GM18508 (cell line): ENCODE measurements at regions not wholly inside any gene's neighbourhood (a gene's known extent, or its start where the extent isn't known, plus 50 kb on each side); places are given as distances from the start of the nearest gene placed in this dataset.
"Not testable (repeated sequence)": the region's sequence is repeated elsewhere in the genome, so short reads cannot be mapped to it uniquely, and the experiment has no call there.

Source experiments
- ATAC-seq: cut with Tn5 transposase; IDR thresholded peaks from one replicate; pipeline ENCODE4 v1.9.1; 2021; ENCODE audit warnings: moderate number of reproducible peaks; ENCODE audit not compliant: insufficient read depth, unreplicated experiment

DNA sequence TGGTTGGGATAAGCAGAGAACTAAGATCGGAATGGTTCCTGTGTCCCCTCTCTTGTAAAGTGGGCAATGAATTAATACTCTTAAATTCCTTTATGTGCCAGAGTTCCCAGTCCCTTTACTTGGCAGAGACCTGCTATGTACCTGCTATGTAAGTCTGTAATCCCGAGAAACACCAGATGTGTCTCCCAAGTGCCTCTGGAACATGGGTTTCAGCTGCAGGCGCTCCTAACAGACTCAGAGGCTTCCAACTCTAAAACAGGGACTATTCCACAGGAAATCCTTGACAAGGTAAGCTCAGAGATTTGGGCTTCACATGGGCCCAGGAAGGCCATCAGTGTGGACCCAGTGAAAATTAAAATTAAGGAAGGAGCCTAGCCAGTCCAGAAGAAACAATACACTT is 117.7 kb upstream of the PLCL2 start:
- no peak for ATAC-seq

DNA sequence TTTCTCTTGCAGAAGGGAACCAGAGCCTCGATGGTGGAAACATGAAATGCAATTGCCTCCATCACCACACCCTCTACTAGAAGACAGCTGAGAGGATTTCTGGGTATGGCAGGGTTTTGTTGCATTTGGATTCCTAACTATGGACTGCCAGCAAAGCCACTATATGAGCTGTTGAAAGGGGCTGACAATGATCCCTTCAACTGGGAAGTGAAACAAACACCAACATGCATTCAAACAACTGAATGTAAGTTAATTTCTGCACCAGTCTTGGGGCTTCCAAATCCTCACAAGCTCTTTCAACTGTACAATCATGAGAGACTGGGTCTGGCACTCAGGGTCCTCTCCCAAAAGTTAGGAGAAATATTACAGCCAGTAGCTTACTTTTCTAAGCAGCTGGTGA is 116.7 kb upstream of the PLCL2 start:
- ATAC-seq = no peak

DNA sequence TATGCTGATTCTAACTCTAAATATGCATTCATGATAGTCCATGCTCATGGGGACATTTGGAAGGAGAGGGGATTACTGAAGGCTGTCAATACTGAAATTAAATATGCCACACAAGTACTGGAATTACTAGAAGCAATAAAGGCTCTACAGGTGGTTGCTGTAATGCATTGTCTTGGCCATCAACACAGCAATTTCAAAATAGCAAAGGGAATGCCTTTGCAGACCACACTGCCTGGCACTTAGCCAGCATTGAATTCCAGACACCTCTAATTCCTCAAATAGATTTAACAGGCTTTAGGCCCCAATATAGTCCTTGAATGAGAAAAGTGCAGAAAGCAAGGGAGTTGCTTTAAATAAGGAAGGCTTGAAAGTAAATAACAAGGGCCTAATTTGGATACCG is 115.8 kb upstream of the PLCL2 start:
- no peak for ATAC-seq

DNA sequence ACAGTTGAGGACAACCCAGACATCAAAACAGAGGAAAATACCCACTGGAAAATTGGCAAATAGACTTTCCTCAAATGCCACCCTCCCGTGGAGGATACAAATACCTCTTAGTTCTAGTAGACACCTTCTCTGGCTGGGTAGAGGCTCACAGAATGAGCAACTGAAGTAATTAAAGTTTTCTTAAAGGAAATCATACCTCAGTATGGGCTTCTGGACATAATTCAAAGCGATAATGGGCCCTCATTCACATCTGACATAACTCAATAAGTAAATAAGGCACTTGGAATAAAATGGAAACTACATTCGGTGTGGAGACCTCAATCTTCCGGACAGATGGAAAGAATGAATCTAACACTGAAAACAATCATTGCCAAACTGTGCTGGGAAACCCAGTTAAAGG is 115.2 kb upstream of the PLCL2 start:
- ATAC-seq = no peak

DNA sequence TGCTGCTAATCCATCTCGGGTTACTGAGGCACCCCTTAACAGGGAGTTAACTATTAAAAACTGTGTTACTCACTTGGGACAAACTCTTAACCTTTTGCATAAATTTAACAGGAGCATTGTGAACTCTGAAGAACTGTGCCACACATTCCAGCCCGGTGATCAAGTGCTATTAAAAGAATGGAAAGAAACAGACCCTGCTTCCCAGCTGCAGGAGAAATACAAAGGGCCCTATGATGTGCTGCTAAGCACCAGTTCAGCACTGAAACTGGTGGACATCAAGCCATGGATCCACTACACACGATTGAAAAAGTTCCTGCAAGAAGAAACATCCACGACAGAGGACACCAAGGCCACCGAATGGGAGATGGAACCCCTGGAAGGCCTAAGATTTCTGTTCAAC is 114.7 kb upstream of the PLCL2 start:
- ATAC-seq = no peak

DNA sequence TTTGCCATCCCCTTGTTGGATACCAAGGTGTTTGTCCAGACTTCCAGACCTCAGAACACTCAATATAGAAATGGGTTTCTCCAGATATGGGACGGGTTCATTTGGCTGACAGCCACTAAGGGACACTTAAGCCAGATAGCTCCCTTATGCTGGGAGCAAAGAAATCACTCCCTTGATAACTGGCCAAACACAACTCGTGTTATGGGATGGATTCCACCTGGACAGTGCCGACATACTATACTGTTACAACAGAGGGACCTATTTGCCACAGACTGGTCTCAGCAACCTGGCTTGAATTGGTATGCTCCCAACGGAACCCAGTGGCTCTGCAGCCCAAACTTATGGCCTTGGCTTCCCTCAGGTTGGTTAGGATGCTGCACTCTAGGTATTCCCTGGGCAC is 114.0 kb upstream of the PLCL2 start:
- ATAC-seq = no peak

DNA sequence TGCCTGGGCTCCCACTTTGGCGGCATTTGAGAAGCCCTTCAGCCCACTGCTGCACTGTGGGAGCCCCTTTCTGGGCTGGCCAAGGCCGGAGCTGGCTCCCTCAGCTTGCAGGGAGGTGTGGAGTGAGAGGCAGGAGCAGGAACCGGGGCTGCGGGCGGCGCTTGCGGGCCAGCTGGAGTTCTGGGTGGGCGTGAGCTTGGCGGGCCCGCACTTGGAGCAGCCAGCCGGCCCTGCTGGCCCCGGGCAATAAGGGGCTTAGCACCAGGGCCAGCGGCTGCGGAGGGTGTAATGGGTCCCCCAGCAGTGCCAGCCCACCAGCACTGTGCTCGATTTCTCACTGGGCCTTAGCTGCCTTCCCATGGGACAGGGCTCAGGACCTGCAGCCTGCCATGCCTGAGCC is 111.2 kb upstream of the PLCL2 start:
- ATAC-seq = not testable (repeated sequence)

DNA sequence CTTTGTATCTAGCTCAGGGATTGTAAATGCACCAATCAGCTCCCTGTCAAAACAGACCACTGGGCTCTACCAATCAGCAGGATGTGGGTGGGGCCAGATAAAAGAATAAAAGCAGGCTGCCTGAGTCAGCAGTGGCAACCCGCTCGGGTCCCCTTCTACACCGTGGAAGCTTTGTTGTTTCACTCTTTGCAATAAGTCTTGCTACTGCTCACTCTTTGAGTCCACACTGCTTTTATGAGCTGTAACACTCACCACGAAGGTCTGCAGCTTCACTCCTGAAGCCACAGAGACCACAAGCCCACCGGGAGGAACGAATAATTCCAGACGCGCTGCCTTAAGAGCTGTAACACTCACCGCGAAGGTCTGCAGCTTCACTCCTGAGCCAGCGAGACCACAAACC is 110.2 kb upstream of the PLCL2 start:
- ATAC-seq = not testable (repeated sequence)

DNA sequence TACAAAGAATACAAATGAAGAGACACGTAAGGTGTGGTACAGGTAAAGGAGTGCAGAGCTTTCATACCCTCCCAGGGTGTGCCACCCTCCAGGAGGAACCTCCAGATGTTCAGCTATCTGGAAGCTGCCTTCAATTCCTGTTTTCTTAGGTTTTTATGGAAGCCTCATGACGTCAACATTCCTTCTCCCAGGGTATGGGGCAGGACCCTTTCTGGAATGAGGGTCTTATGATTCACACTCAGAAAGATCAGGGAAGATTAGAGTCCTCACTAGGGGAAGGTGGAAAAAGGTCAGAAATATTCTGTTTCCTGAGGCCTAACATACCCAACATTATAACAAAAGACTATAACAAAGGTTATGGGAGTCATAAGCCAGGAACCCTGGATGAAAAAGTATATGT is 99.8 kb upstream of the PLCL2 start:
- no peak for ATAC-seq

DNA sequence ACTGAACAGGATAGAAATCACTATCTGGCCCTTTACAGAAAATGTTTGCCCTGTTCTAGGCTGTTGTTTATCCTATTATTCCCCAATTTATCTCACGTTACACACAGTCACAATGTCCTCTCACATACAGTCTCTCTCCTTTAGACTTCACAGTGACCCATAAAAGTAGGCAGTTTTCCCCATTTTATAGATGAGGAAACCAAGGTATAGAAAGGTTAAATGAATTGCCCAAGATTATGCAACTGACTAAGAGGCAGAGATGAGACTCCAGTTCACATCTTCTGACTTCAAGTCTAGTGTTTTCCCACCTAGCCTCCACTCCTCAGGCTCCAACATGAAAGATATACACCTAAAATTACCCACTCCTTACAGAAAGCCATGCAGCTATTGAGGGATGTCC is 99.3 kb upstream of the PLCL2 start:
- no peak for ATAC-seq

DNA sequence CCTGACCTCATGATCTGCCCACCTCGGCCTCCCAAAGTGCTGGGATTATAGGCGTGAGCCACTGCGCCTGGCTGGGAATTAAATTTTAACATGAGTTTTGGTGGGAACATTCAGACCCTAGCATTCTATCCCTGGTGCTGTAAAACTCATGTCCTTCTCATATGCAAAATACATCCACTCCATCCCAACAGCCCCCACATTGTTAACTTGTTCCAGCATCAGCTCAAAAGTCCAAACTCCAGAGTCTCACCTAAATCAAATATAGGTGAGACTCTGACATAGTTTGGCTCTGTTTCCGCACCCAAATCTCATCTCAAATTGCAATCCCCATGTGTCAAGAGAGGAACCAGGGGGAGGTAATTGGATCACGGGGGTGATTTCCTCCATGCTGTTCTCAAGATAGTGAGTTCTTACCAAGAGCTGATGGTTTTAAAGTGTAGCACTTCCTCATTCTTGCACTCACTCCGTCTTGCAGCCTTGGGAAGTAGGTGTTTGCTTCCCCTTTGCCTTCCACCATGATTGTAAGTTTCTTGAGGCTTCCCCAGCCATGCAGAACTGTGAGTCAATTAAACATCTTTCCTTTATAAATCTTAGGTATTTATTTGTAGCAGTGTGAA is 96.2 kb upstream of the PLCL2 start:
- no peak for ATAC-seq

DNA sequence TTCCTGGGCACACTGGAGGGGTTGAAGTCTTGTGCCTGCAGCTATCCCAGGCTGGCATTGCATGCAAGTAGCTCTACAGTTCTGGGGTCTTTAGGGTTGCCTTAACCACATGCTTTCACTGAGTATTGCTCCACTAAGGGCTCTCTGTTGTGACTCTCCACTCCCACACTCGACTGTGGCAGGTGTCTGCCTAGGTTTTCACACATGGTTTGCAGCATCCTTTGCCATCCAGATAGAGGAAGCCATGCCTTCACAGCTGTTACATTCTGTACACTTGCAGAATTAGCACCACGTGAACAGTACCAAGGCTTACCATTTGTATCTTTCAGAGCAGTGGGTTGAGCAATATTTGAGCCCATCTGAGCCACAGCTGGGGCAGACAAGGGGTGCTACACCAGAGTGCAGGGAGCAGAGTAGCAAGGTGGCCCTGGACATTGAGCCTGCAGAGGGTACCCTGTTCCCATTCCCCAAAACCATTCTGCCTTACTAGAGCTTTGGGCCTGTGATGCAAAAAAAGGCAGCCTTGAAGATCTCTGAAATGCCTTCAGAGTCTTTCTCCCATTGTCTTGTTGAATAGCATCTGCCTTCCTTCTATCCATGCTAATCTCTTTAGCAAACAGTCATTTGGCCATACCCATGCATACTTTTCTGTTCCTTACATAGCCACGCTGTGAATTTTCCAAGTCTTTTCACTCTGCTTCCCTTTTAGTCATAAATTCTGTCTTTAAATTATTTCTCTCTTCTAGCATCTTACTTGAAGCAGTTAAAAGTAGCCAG is 95.2 kb upstream of the PLCL2 start:
- no peak for ATAC-seq

DNA sequence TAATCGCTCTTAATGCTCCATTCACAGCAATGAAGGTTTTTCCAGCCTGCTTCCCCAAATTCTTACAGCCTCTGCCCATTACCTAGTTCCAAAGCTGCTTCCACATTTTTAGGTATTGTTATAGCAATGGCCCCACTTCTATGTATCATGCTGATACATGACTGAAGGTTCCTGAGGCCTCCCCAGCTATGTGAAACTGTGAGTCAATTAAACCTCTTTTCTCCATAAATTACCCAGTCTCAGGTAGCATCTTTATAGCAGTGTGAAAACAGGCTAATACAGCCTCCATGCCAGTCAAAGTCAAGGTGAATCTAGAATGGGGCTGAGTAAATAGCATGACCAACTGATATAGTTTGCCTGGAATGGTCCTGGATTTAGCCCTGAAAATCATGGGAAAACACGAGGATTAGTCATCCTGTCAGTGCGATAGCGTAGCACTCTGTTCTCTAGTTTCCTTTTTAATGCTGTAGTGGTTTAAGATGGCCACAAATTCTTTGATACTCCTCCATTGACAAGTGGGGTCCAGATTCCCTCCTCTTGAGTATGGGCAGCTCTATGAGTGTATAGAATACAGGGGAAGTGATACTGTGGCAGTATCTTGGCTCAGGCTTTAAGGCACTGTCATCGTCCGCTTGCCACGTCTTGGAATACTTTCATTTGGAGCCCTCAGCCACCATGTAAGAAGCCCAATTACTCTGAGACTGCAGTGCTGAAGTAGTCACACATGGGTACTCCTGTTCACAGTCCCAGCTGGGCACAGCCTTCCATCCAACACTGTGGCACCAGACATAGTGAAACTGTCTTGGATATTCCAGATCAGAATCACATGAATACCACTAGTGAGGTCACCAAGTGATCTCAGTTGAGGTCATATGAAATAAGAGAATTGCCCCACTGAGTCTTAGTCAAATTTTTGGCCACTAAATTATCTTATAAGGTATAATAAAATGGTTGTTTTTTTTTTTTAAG is 94.0 kb upstream of the PLCL2 start:
- no peak for ATAC-seq

DNA sequence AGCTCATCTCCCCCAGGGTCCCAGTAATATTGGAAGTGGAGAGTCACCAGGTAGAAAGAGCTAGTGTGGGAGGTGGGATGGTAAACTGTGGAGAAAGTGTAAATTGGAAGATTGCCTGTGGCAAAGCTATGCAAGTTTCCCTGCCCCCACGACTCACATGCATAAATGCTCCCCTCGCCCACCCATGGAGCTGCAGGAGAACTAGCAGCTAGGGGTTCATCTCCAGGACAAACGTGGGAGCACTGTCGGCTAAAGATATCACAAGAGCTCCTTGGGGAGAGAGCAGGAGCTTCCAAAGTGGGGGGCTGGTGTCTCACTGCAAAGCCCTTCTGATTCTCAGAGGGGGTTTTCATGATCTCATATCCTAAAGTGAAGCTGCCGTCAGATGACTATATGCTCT is 91.4 kb upstream of the PLCL2 start:
- no peak for ATAC-seq

DNA sequence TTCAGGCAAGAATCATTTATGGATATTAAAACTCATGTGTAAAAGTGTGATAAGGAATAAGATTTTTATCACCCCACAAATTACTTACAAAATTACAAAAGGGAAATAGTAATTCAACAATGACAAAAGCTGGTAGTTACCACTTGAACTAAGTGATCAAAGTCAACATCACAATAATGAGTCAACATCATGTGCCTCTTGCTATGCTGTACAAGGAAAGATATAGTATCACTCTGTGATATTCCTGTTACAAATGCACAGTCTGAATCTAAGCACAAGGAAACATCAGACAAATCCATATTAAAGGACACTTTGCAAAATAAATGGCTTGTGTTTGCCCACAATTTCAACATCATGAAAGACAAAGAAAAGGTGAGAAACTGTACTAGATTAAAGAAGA is 90.5 kb upstream of the PLCL2 start:
- no peak for ATAC-seq

DNA sequence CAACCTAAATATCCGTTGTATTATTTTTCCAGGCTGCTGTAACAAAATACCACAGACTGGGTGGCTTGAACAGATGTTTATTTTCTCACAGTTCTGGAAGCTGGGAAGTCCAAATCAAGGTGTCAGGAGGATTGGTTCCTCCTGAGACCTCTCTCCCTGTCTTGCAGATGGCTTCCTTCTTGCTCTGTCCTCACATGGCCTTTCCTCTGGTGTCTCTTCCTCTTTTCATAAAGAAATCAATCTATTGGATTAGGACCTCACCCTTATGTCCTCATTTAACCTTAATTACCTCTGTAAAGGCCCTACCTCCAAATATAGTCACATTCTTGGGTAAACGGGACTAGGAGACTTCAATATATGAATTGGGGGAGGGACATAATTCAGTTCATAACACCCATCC is 89.2 kb upstream of the PLCL2 start:
- no peak for ATAC-seq

DNA sequence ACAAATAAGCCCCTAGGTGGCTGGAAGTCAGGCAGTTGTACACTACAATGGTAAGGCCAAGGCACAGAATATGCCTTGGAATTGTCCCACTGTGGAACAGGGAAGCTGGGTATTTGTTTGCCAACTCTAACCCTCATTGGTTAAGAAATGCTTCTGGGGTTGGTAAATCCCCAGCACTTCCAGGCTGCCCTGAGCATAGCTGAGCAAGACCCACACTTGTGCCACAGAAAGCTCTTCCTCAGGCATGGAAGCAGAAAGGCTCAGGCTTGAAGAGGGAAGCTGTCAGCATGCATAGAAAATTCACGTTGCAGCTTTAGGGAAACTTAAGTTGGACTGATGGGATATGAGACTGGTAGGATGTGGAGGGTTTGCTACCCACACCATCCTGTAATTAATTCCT is 86.9 kb upstream of the PLCL2 start:
- ATAC-seq = no peak

DNA sequence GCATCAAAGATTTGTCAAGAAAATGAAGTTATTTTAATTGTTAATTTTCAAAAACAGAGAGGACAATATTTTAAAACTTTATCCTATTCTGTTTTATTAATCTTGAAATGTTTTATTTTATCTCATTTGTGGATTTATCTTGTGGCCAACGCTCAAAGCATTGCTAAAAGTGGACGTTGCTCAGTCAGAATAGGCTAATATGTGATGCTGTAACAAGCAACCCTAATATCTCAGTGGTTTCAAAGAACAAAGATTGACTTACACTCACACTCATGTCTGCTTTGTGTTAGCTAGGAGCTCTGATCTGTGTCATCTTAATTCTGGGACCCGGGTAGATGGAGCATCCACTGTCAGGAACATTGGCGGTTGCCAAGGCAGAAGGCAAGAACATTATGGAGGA is 86.0 kb upstream of the PLCL2 start:
- no peak for ATAC-seq

DNA sequence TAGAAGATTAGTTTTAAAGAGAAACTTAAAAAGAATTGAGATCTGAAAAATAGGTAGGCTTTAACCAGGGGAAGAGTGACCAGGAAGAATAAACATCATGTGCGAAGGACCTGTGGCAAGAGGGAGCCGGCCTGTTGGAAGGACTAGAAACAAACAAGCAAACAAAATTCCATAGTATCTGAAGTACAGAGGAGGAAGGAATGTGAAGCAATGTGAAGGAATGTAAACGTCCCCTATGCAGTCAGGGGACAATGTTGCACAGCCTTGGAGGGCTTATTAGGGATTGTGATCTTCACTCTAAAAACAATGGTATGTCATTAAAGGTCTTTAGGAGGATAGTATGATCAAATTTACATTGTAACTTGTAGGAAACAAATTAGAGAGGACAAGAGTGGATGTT is 84.4 kb upstream of the PLCL2 start:
- ATAC-seq = no peak

DNA sequence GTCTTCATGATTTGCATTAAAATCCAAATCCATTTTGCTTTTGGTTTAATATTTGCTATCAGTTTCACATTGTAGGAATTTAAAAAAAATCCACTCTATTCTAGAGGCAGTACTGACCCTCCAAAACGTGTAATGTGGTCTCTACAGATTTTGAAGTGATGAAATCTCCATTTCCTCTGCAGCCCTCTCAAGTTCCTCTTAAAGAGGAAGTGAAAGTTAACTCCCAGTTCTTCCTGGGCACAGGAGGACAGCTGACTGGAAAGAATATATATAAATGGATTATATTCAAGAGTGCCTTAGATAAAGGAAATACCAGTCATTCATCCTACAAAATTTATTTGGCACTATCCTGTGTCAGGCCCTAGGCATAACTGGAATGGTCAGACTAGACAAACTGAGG is 83.5 kb upstream of the PLCL2 start:
- no peak for ATAC-seq

DNA sequence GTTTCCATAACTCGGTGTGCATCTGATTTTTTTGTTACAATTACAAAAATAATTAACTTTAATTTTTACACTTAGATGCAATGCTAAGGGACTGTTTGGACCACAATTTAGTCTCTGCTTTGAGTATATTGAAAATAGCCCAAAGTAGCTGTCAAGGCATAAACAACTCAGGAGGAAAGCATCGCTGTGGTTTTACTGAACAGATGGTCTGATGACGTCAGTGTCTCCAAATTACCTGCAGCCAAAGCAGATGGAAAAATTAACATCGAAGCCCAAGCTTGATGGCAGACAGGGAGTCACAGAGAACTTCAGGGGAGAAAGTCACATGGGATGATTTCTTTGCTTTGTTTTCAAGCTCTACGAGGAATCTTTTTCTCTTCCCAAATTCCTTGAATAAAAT is 83.1 kb upstream of the PLCL2 start:
- no peak for ATAC-seq
